ENCODE measurements at regions not wholly inside any gene's neighbourhood (a gene's known extent, or its start where the extent isn't known, plus 50 kb on each side); places are given as distances from the start of the nearest gene placed in this dataset.

- TF ChIP-seq, protein P1, sequence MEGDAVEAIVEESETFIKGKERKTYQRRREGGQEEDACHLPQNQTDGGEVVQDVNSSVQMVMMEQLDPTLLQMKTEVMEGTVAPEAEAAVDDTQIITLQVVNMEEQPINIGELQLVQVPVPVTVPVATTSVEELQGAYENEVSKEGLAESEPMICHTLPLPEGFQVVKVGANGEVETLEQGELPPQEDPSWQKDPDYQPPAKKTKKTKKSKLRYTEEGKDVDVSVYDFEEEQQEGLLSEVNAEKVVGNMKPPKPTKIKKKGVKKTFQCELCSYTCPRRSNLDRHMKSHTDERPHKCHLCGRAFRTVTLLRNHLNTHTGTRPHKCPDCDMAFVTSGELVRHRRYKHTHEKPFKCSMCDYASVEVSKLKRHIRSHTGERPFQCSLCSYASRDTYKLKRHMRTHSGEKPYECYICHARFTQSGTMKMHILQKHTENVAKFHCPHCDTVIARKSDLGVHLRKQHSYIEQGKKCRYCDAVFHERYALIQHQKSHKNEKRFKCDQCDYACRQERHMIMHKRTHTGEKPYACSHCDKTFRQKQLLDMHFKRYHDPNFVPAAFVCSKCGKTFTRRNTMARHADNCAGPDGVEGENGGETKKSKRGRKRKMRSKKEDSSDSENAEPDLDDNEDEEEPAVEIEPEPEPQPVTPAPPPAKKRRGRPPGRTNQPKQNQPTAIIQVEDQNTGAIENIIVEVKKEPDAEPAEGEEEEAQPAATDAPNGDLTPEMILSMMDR (IDR thresholded peaks at IDR 0.05): no peak
- no peak for TF ChIP-seq POLR2A (IDR thresholded peaks at IDR 0.05)
These were observed 67.9 kb downstream of the RBMY1A1 start for GRCh38 chrY:21602590-21602989.
